ENCODE measurements at regions not wholly inside any gene's neighbourhood (a gene's known extent, or its start where the extent isn't known, plus 50 kb on each side); places are given as distances from the start of the nearest gene placed in this dataset.

GRCh38 chr3:55180936-55181535 is 253.2 kb upstream of the LRTM1 start:
- no peak for FAIRE-seq
- Histone ChIP-seq H3K27ac (no peak overlapping the region), H3K4me1 (no peaks in the 10 kb centered on the region), H3K9me3 (no peaks in the 10 kb centered on the region), H3K4me3 (no peak overlapping the region), H3K4me2 (no peak overlapping the region)
- ATAC-seq = no peak
- CTCF ChIA-PET = interaction anchor here (0.7 to 1.6 kb wide), 7 partner anchors 8 to 312 kb away, joined by 3 to 5 read pairs (median 3); no protein-coding TSS in a partner anchor
- peak in 1 of 2 experiments; percentile 22 for DNase-seq (ENCODE audit: low read depth in 1 of 2, low spot score in 1 of 2)
- peak; percentile 51 for TF ChIP-seq CTCF (IDR thresholded peaks at IDR 0.05)
- peak in 1 of 2 experiments; percentile 43; a peak in 3 of 5 replicates for TF ChIP-seq RAD21 (conservative IDR thresholded peaks at IDR 0.05 in 1 of 2, IDR thresholded peaks at IDR 0.05 in 1 of 2)
- TF ChIP-seq CEBPB (IDR thresholded peaks at IDR 0.05) = no peak
- TF ChIP-seq SMC3 (IDR thresholded peaks at IDR 0.05) = peak; percentile 53; the same call in 2 of the 3 replicates
- no peak for TF ChIP-seq HES2 (IDR thresholded peaks at IDR 0.05)
- POLR2A ChIA-PET = no interaction called here
- 32% methylated on average over 6 of the region's 6 CpGs for WGBS (ENCODE audit: missing lambda C conversion rate)

- no peak for DNase-seq (ENCODE audit: low read depth in 1 of 2, low spot score in 1 of 2)
- no peak for ATAC-seq
- H3K27ac ChIP-seq = no peak overlapping the region
- 34% methylated on average over 3 of the region's 3 CpGs for WGBS (ENCODE audit: missing lambda C conversion rate)
- H3K4me3 ChIP-seq = no peak overlapping the region
- no peak for TF ChIP-seq HOXB5 (CRISPR knock-in tag; IDR thresholded peaks at IDR 0.05)
- no peak for TF ChIP-seq FOXS1 (CRISPR knock-in tag; IDR thresholded peaks at IDR 0.05)
- no peak for TF ChIP-seq SMC3 (IDR thresholded peaks at IDR 0.05)
- no peak for TF ChIP-seq RARB (CRISPR knock-in tag; IDR thresholded peaks at IDR 0.05)
- TF ChIP-seq NFE2L2 (conservative IDR thresholded peaks at IDR 0.05; ENCODE audit: low read length) = no peak
- no peak for TF ChIP-seq EHF (CRISPR knock-in tag; IDR thresholded peaks at IDR 0.05)
- no peak for TF ChIP-seq NR3C1 (IDR thresholded peaks at IDR 0.05)
- TF ChIP-seq BCL3 (IDR thresholded peaks at IDR 0.05) = no peak
- TF ChIP-seq USF2 (IDR thresholded peaks at IDR 0.05) = no peak
- no peak for TF ChIP-seq FOSB (CRISPR knock-in tag; IDR thresholded peaks at IDR 0.05)
- no peak for TF ChIP-seq ESRRA (IDR thresholded peaks at IDR 0.05; ENCODE audit: borderline replicate concordance, low read length)
- TF ChIP-seq PBX3 (IDR thresholded peaks at IDR 0.05) = no peak
- H3K9me3 ChIP-seq = no peaks in the 10 kb centered on the region
- no peaks in the 10 kb centered on the region for H3K4me1 ChIP-seq
- FAIRE-seq = no peak
- CTCF ChIA-PET = interaction anchor here (1.2 to 1.6 kb wide), 2 partner anchors 10 to 140 kb away, joined by 4 to 5 read pairs; no protein-coding TSS in a partner anchor
- no peak overlapping the region for H3K4me2 ChIP-seq
- POLR2A ChIA-PET = no interaction called here
These were observed 252.3 kb upstream of the LRTM1 start for GRCh38 chr3:55180161-55180560.

- Histone ChIP-seq H3K4me1 (no peaks in the 10 kb centered on the region), H3K4me3 (no peak overlapping the region), H3K9me3 (no peaks in the 10 kb centered on the region), H3K27ac (no peak overlapping the region), H3K4me2 (no peak overlapping the region)
- ChIA-PET POLR2A (no interaction called here), CTCF (no interaction called here)
- ATAC-seq = no peak
- no peak for FAIRE-seq
- WGBS (ENCODE audit: missing lambda C conversion rate) = 25% methylated on average over 3 of the region's 3 CpGs
- DNase-seq (ENCODE audit: low read depth in 1 of 2, low spot score in 1 of 2) = no peak
- TF ChIP-seq MAFK (IDR thresholded peaks at IDR 0.05; ENCODE audit: partially characterized antibody) (peak; percentile 25), KDM5A (IDR thresholded peaks at IDR 0.05) (no peak), EHMT2 (IDR thresholded peaks at IDR 0.05; ENCODE audit: low read depth) (no peak)
These were observed 250.5 kb upstream of the LRTM1 start for GRCh38 chr3:55178336-55178735.
